ENCODE measurements at regions not wholly inside any gene's neighbourhood (a gene's known extent, or its start where the extent isn't known, plus 50 kb on each side); places are given as distances from the start of the nearest gene placed in this dataset.
"Not testable (repeated sequence)": the region's sequence is repeated elsewhere in the genome, so short reads cannot be mapped to it uniquely, and the experiment has no call there.

- no peak overlapping the region for H3K27ac ChIP-seq
- DNase-seq (ENCODE audit: low spot score in 2 of 2) = no peak
- no peaks in the 10 kb centered on the region for H3K36me3 ChIP-seq
- H3K27me3 ChIP-seq = no peaks in the 10 kb centered on the region
- no peaks in the 10 kb centered on the region for H3K9me3 ChIP-seq
- no peak overlapping the region for H3K4me3 ChIP-seq
- TF ChIP-seq POLR2AphosphoS5 (IDR thresholded peaks at IDR 0.05) (no peak), POLR2A (IDR thresholded peaks at IDR 0.05) (no peak)
- no peaks in the 10 kb centered on the region for H3K4me1 ChIP-seq
- WGBS = 80% methylated on average over 4 of the region's 4 CpGs
Observed at GRCh38 chr7:124187962-124188361, 155.1 kb upstream of the TMEM229A start.

GRCh38 chr7:124183649-124184048, 150.8 kb upstream of the TMEM229A start:
- TF ChIP-seq EP300 (IDR thresholded peaks at IDR 0.05) (no peak), CTCF (IDR thresholded peaks at IDR 0.05) (no peak), POLR2AphosphoS5 (IDR thresholded peaks at IDR 0.05) (no peak), POLR2A (IDR thresholded peaks at IDR 0.05) (no peak)
- H3K36me3 ChIP-seq = no peaks in the 10 kb centered on the region
- H3K27me3 ChIP-seq = no peaks in the 10 kb centered on the region
- no peak overlapping the region for H3K27ac ChIP-seq
- no peaks in the 10 kb centered on the region for H3K4me1 ChIP-seq
- no peak overlapping the region for H3K4me3 ChIP-seq
- H3K9me3 ChIP-seq = no peaks in the 10 kb centered on the region
- no peak for DNase-seq (ENCODE audit: low spot score in 2 of 2)

- Histone ChIP-seq H3K36me3 (no peaks in the 10 kb centered on the region), H3K27ac (no peak overlapping the region), H3K27me3 (no peaks in the 10 kb centered on the region), H3K9me3 (no peaks in the 10 kb centered on the region), H3K4me1 (no peaks in the 10 kb centered on the region), H3K4me3 (no peak overlapping the region)
- WGBS = 94% methylated on average over 2 of the region's 2 CpGs
- no peak for DNase-seq (ENCODE audit: low spot score in 2 of 2)
- TF ChIP-seq POLR2AphosphoS5 (IDR thresholded peaks at IDR 0.05) = no peak
- no peak for TF ChIP-seq CTCF (IDR thresholded peaks at IDR 0.05)
- TF ChIP-seq EP300 (IDR thresholded peaks at IDR 0.05) = no peak
- TF ChIP-seq POLR2A (IDR thresholded peaks at IDR 0.05) = no peak
Observed at GRCh38 chr7:124179641-124180040, 146.8 kb upstream of the TMEM229A start.

GRCh38 chr7:124177891-124178290, 145.0 kb upstream of the TMEM229A start:
- Histone ChIP-seq H3K9me3 (no peaks in the 10 kb centered on the region), H3K27me3 (no peaks in the 10 kb centered on the region), H3K36me3 (no peaks in the 10 kb centered on the region), H3K4me1 (no peaks in the 10 kb centered on the region), H3K27ac (no peak overlapping the region), H3K4me3 (no peak overlapping the region)
- TF ChIP-seq POLR2AphosphoS5 (IDR thresholded peaks at IDR 0.05) (no peak), EP300 (IDR thresholded peaks at IDR 0.05) (no peak), POLR2A (IDR thresholded peaks at IDR 0.05) (no peak), CTCF (IDR thresholded peaks at IDR 0.05) (no peak)
- DNase-seq (ENCODE audit: low spot score in 2 of 2) = no peak

GRCh38 chr7:124171812-124172211, 138.9 kb upstream of the TMEM229A start:
- not testable (repeated sequence) for H3K36me3 ChIP-seq; H3K9me3 ChIP-seq; H3K27me3 ChIP-seq; H3K4me3 ChIP-seq; H3K27ac ChIP-seq; DNase-seq (ENCODE audit: low spot score in 2 of 2); H3K4me1 ChIP-seq
- WGBS = 94% methylated on average over 3 of the region's 3 CpGs

GRCh38 chr7:124171068-124171467, 138.2 kb upstream of the TMEM229A start:
- no peak for DNase-seq (ENCODE audit: low spot score in 2 of 2)
- TF ChIP-seq EP300 (IDR thresholded peaks at IDR 0.05) (no peak), POLR2AphosphoS5 (IDR thresholded peaks at IDR 0.05) (no peak), POLR2A (IDR thresholded peaks at IDR 0.05) (no peak), CTCF (IDR thresholded peaks at IDR 0.05) (no peak)
- no peaks in the 10 kb centered on the region for H3K9me3 ChIP-seq
- no peaks in the 10 kb centered on the region for H3K36me3 ChIP-seq
- H3K27ac ChIP-seq = no peak overlapping the region
- no peaks in the 10 kb centered on the region for H3K27me3 ChIP-seq
- no peaks in the 10 kb centered on the region for H3K4me1 ChIP-seq
- 29% methylated on average over 1 of the region's 1 CpG for WGBS
- H3K4me3 ChIP-seq = no peak overlapping the region

All from suprapubic skin (tissue), 4 donors.